Upper lobe of left lung (tissue), 6 donors: ENCODE measurements at regions not wholly inside any gene's neighbourhood (a gene's known extent, or its start where the extent isn't known, plus 50 kb on each side); places are given as distances from the start of the nearest gene placed in this dataset.

ENCODE experiments used
- ATAC-seq, 2 donors: fragments of 200-7000 bp; cut with Tn5 transposase; one replicate each; pipeline ENCODE4 v1.9.1; 2022; ENCODE audit warnings: mild to moderate bottlenecking in 2 of 2, moderate library complexity in 2 of 2; ENCODE audit not compliant: low FRiP score in 2 of 2
- DNase-seq, 2 donors: peaks; one replicate each; pipeline ENCODE4 v3.0.0-alpha.2; 2019 to 2020
- H3K27ac ChIP-seq, 4 donors: fragments of 200-600 bp; sonication (generic); one replicate each; pipeline ENCODE4 v1.5.1; 2016 to 2019
- H3K27me3 ChIP-seq, 4 donors: fragments of 200-600 bp; sonication (generic); one replicate each; pipeline ENCODE4 v1.5.1; 2017 to 2019
- H3K36me3 ChIP-seq, 4 donors: fragments of 200-600 bp; sonication (generic); one replicate each; pipeline ENCODE4 v1.5.1; 2016 to 2019
- H3K4me1 ChIP-seq, 4 donors: fragments of 200-600 bp; sonication (generic); one replicate each; pipeline ENCODE4 v1.5.1; 2018 to 2019
- H3K4me3 ChIP-seq, 4 donors: fragments of 200-600 bp; sonication (generic); one replicate each; pipeline ENCODE4 v1.5.1; 2017 to 2019; ENCODE audit warnings: mild to moderate bottlenecking in 2 of 4, moderate library complexity in 1 of 4
- H3K9me3 ChIP-seq, 4 donors: fragments of 200-600 bp; sonication (generic); one replicate each; pipeline ENCODE4 v1.5.1; 2018 to 2019
- CTCF ChIP-seq, 6 experiments: fragments of 450-650 bp in 4 of 6; fragments of 200-600 bp in 2 of 6; sonication (generic) in 2 of 6; IDR thresholded peaks; one replicate each; pipeline ENCODE4 v1.5.1; 2016 to 2019; ENCODE audit warnings: antibody characterized with exemption in 6 of 6
- EP300 ChIP-seq, 4 donors: sonication (generic); formaldehyde crosslinking; IDR thresholded peaks; one replicate each; pipeline ENCODE4 v1.5.1; 2017; ENCODE audit warnings: antibody characterized with exemption in 4 of 4, control low read depth in 2 of 4
- POLR2A ChIP-seq, 4 donors: fragments of 450-650 bp; IDR thresholded peaks; one replicate each; pipeline ENCODE4 v1.5.1; 2016 to 2017; ENCODE audit warnings: antibody characterized with exemption in 4 of 4, mild to moderate bottlenecking in 2 of 4
- POLR2AphosphoS5 ChIP-seq, 2 donors: sonication (generic); formaldehyde crosslinking; IDR thresholded peaks; one replicate each; pipeline ENCODE4 v1.5.1; 2017; ENCODE audit warnings: antibody characterized with exemption in 2 of 2
- WGBS, 2 donors: methylation state at CpG; one replicate each; pipeline ENCODE4 v1.1.5; 2017 to 2018; 5-methylcytosine and 5-hydroxymethylcytosine counted together
- donor health status: DM: no; HTN: no; CAD: no; lungs with moderate emphysema.
- donor health status: DM: no; HTN: yes; CAD: no; lungs with severe emphysema.

GRCh38 chr6:23045280-23045679 lies 475.9 kb downstream of the HDGFL1 start:
- no peak for ATAC-seq
- TF ChIP-seq EP300 (IDR thresholded peaks at IDR 0.05) (no peak), CTCF (IDR thresholded peaks at IDR 0.05) (no peak), POLR2A (IDR thresholded peaks at IDR 0.05) (no peak), POLR2AphosphoS5 (IDR thresholded peaks at IDR 0.05) (no peak)
- no peak overlapping the region for H3K4me3 ChIP-seq
- no peak overlapping the region for H3K27ac ChIP-seq
- no peaks in the 10 kb centered on the region for H3K4me1 ChIP-seq
- no peaks in the 10 kb centered on the region for H3K9me3 ChIP-seq
- DNase-seq, result no peak
- H3K36me3 ChIP-seq, result no peaks in the 10 kb centered on the region
- no peaks in the 10 kb centered on the region for H3K27me3 ChIP-seq

- H3K27ac ChIP-seq, result no peak overlapping the region
- ATAC-seq (no peak), DNase-seq (no peak)
- no peaks in the 10 kb centered on the region for H3K36me3 ChIP-seq
- WGBS, 2 donors, result 87 to 92% methylated on average over 4 of the region's 4 CpGs
- H3K27me3 ChIP-seq, result no peaks in the 10 kb centered on the region
- H3K4me3 ChIP-seq, result no peak overlapping the region
- H3K9me3 ChIP-seq, result peaks cover 0 to 5% (median 1%) of the 10 kb centered on the region in 4 donors
- no peak for TF ChIP-seq POLR2AphosphoS5 (IDR thresholded peaks at IDR 0.05)
- TF ChIP-seq CTCF (IDR thresholded peaks at IDR 0.05), result no peak
- TF ChIP-seq POLR2A (IDR thresholded peaks at IDR 0.05), result no peak
- TF ChIP-seq EP300 (IDR thresholded peaks at IDR 0.05), result no peak
- H3K4me1 ChIP-seq, result no peaks in the 10 kb centered on the region
Observed at GRCh38 chr6:23055523-23055922, 486.2 kb downstream of the HDGFL1 start.

- no peak overlapping the region for H3K27ac ChIP-seq
- H3K4me3 ChIP-seq, result no peak overlapping the region
- DNase-seq (no peak), ATAC-seq (no peak)
- H3K4me1 ChIP-seq, result no peaks in the 10 kb centered on the region
- H3K9me3 ChIP-seq, result peaks cover 0 to 9% (median 6%) of the 10 kb centered on the region in 4 donors
- H3K27me3 ChIP-seq, result no peaks in the 10 kb centered on the region
- no peaks in the 10 kb centered on the region for H3K36me3 ChIP-seq
- 53 to 60% methylated on average over 2 of the region's 2 CpGs for WGBS, 2 donors
- no peak for TF ChIP-seq CTCF (IDR thresholded peaks at IDR 0.05)
- no peak for TF ChIP-seq POLR2A (IDR thresholded peaks at IDR 0.05)
- no peak for TF ChIP-seq EP300 (IDR thresholded peaks at IDR 0.05)
- TF ChIP-seq POLR2AphosphoS5 (IDR thresholded peaks at IDR 0.05), result no peak
Observed at GRCh38 chr6:23073821-23074220, 504.5 kb downstream of the HDGFL1 start.

GRCh38 chr6:23077772-23078171 lies 508.4 kb downstream of the HDGFL1 start:
- no peak for ATAC-seq
- Histone ChIP-seq H3K27me3 (no peaks in the 10 kb centered on the region), H3K27ac (no peak overlapping the region), H3K4me1 (no peaks in the 10 kb centered on the region), H3K9me3 (peaks cover 0 to 9% (median 6%) of the 10 kb centered on the region in 4 donors), H3K4me3 (no peak overlapping the region), H3K36me3 (no peaks in the 10 kb centered on the region)
- no peak for DNase-seq
- TF ChIP-seq POLR2AphosphoS5 (IDR thresholded peaks at IDR 0.05) (no peak), POLR2A (IDR thresholded peaks at IDR 0.05) (no peak), CTCF (IDR thresholded peaks at IDR 0.05) (no peak), EP300 (IDR thresholded peaks at IDR 0.05) (no peak)
- WGBS, 2 donors, result 73 to 86% methylated on average over 3 of the region's 3 CpGs

- TF ChIP-seq POLR2AphosphoS5 (IDR thresholded peaks at IDR 0.05) (no peak), CTCF (IDR thresholded peaks at IDR 0.05) (no peak), POLR2A (IDR thresholded peaks at IDR 0.05) (no peak), EP300 (IDR thresholded peaks at IDR 0.05) (no peak)
Observed at GRCh38 chr6:23081701-23082100, 512.3 kb downstream of the HDGFL1 start.

More at GRCh38 chr6:23081701-23082100, 512.3 kb downstream of the HDGFL1 start:
- 81 to 95% methylated on average over 1 of the region's 1 CpG for WGBS, 2 donors
- H3K4me3 ChIP-seq, result no peak overlapping the region
- no peaks in the 10 kb centered on the region for H3K9me3 ChIP-seq
- H3K27me3 ChIP-seq, result no peaks in the 10 kb centered on the region
- H3K36me3 ChIP-seq, result no peaks in the 10 kb centered on the region
- H3K4me1 ChIP-seq, result no peaks in the 10 kb centered on the region
- H3K27ac ChIP-seq, result no peak overlapping the region
- ATAC-seq (no peak), DNase-seq (no peak)
